Hepatocyte (in vitro differentiated cells): ENCODE measurements at regions not wholly inside any gene's neighbourhood (a gene's known extent, or its start where the extent isn't known, plus 50 kb on each side); places are given as distances from the start of the nearest gene placed in this dataset.
A peak's percentile ranks its signal among the peaks of the same experiment; 100 is the strongest.

Experiments used
- DNase-seq: peaks from one replicate; pipeline ENCODE4 v3.0.0-alpha.2; 2016; ENCODE audit warnings: low spot score
- H2AFZ ChIP-seq: fragments of 200-600 bp; sonication (generic); 2 replicates; pipeline ENCODE4 v1.6.0; 2016; ENCODE audit warnings: antibody characterized with exemption, mild to moderate bottlenecking
- H3K27ac ChIP-seq: fragments of 200-600 bp; sonication (generic); 2 replicates; pipeline ENCODE4 v1.5.1; 2016; ENCODE audit warnings: mild to moderate bottlenecking
- H3K27me3 ChIP-seq: fragments of 200-600 bp; sonication (generic); 2 replicates; pipeline ENCODE4 v1.6.1; 2016
- H3K36me3 ChIP-seq: fragments of 200-600 bp; sonication (generic); replicated peaks from 2 replicates; pipeline ENCODE4 v1.5.1; 2016; ENCODE audit warnings: low read depth; ENCODE audit not compliant: insufficient read depth
- H3K4me1 ChIP-seq: fragments of 200-600 bp; sonication (generic); 2 replicates; pipeline ENCODE4 v1.5.1; 2016; ENCODE audit warnings: mild to moderate bottlenecking, moderate library complexity; ENCODE audit not compliant: insufficient read depth
- H3K4me2 ChIP-seq: fragments of 200-600 bp; sonication (generic); 2 replicates; pipeline ENCODE4 v1.6.0; 2016
- H3K4me3 ChIP-seq: fragments of 200-600 bp; sonication (generic); 2 replicates; pipeline ENCODE4 v1.5.1; 2016; ENCODE audit warnings: mild to moderate bottlenecking
- H3K79me2 ChIP-seq: fragments of 200-600 bp; sonication (generic); 2 replicates; pipeline ENCODE4 v1.6.0; 2017; ENCODE audit warnings: mild to moderate bottlenecking
- H3K9me2 ChIP-seq: fragments of 200-600 bp; sonication (generic); replicated peaks from 2 replicates; pipeline ENCODE4 v1.6.0; 2017; ENCODE audit warnings: mild to moderate bottlenecking; ENCODE audit not compliant: insufficient read depth
- H3K9me3 ChIP-seq: fragments of 200-600 bp; sonication (generic); 2 replicates; pipeline ENCODE4 v1.5.1; 2016; ENCODE audit warnings: low read depth, mild to moderate bottlenecking
- H4K20me1 ChIP-seq: fragments of 200-600 bp; sonication (generic); 2 replicates; pipeline ENCODE4 v1.6.0; 2016; ENCODE audit warnings: mild to moderate bottlenecking; ENCODE audit not compliant: insufficient read depth, poor library complexity, severe bottlenecking
- CTCF ChIP-seq: fragments of 200-600 bp; sonication (generic); IDR thresholded peaks from 2 replicates; pipeline ENCODE4 v1.5.1; 2016; ENCODE audit warnings: antibody characterized with exemption, mild to moderate bottlenecking; ENCODE audit not compliant: poor library complexity
- EZH2 ChIP-seq: fragments of 200-600 bp; sonication (generic); IDR thresholded peaks from 2 replicates; pipeline ENCODE4 v1.6.1; 2016; ENCODE audit warnings: antibody characterized with exemption, mild to moderate bottlenecking, borderline replicate concordance
- EZH2phosphoT487 ChIP-seq: fragments of 200-600 bp; sonication (generic); IDR thresholded peaks from one replicate; pipeline ENCODE4 v1.6.1; 2018; ENCODE audit warnings: antibody characterized with exemption, mild to moderate bottlenecking, low read depth, moderate library complexity; ENCODE audit not compliant: unreplicated experiment, severe bottlenecking
- WGBS: methylation state at CpG from one replicate; pipeline ENCODE4 v1.1.6; 2016; ENCODE audit warnings: low lambda C conversion rate; ENCODE audit errors: missing lambda C conversion rate; 5-methylcytosine and 5-hydroxymethylcytosine counted together

GRCh38 chr14:73800970-73801515, 50.6 kb upstream of the PTGR2 start:
- 94% methylated on average over 7 of the region's 7 CpGs for WGBS
- H3K4me3 ChIP-seq, result no peak overlapping the region
- H3K4me2 ChIP-seq, result no peak overlapping the region
- no peaks in the 10 kb centered on the region for H4K20me1 ChIP-seq
- no peaks in the 10 kb centered on the region for H3K27me3 ChIP-seq
- H3K4me1 ChIP-seq, result peaks cover 20% of the 10 kb centered on the region
- TF ChIP-seq EZH2 (no peak), CTCF (no peak), EZH2phosphoT487 (no peak)
- DNase-seq, result no peak
- no peak overlapping the region for H3K27ac ChIP-seq
- H3K36me3 ChIP-seq, result no peaks in the 10 kb centered on the region
- H3K9me3 ChIP-seq, result no peaks in the 10 kb centered on the region
- H3K79me2 ChIP-seq, result no peaks in the 10 kb centered on the region
- H3K9me2 ChIP-seq, result no peaks in the 10 kb centered on the region
- H2AFZ ChIP-seq, result no peak overlapping the region

- Histone ChIP-seq H3K9me2 (no peaks in the 10 kb centered on the region), H3K79me2 (no peaks in the 10 kb centered on the region), H3K27me3 (no peaks in the 10 kb centered on the region), H2AFZ (peak overlapping the region; percentile 27), H3K9me3 (no peaks in the 10 kb centered on the region), H3K36me3 (no peaks in the 10 kb centered on the region), H3K4me1 (peaks cover 24% of the 10 kb centered on the region), H3K4me2 (no peak overlapping the region), H3K4me3 (no peak overlapping the region), H3K27ac (peak overlapping the region; percentile 91), H4K20me1 (no peaks in the 10 kb centered on the region)
- DNase-seq, result no peak
- WGBS, result 82% methylated on average over 4 of the region's 4 CpGs
- TF ChIP-seq EZH2 (no peak), EZH2phosphoT487 (no peak), CTCF (no peak)
Measured at GRCh38 chr14:73797543-73798265, 53.9 kb upstream of the PTGR2 start.

GRCh38 chr14:73796893-73797542, 54.6 kb upstream of the PTGR2 start:
- Histone ChIP-seq H3K4me2 (no peak overlapping the region), H3K36me3 (no peaks in the 10 kb centered on the region), H3K79me2 (no peaks in the 10 kb centered on the region), H3K9me3 (no peaks in the 10 kb centered on the region), H3K27me3 (no peaks in the 10 kb centered on the region), H4K20me1 (no peaks in the 10 kb centered on the region), H3K27ac (peak overlapping the region; percentile 91), H3K4me1 (peaks cover 18% of the 10 kb centered on the region), H2AFZ (peak overlapping the region; percentile 27), H3K9me2 (no peaks in the 10 kb centered on the region), H3K4me3 (no peak overlapping the region)
- no peak for DNase-seq
- 74% methylated on average over 4 of the region's 4 CpGs for WGBS
- no peak for TF ChIP-seq EZH2phosphoT487

GRCh38 chr14:73796415-73796814, 55.2 kb upstream of the PTGR2 start:
- Histone ChIP-seq H3K4me1 (peaks cover 18% of the 10 kb centered on the region), H3K9me2 (no peaks in the 10 kb centered on the region), H2AFZ (no peak overlapping the region), H4K20me1 (no peaks in the 10 kb centered on the region), H3K36me3 (no peaks in the 10 kb centered on the region), H3K27ac (peak overlapping the region; percentile 91), H3K27me3 (no peaks in the 10 kb centered on the region), H3K9me3 (no peaks in the 10 kb centered on the region), H3K4me3 (no peak overlapping the region), H3K79me2 (no peaks in the 10 kb centered on the region), H3K4me2 (no peak overlapping the region)
- TF ChIP-seq EZH2phosphoT487 (no peak), EZH2 (no peak), CTCF (no peak)
- WGBS, result 73% methylated on average over 2 of the region's 2 CpGs
- DNase-seq, result no peak
